ENCODE measurements at regions not wholly inside any gene's neighbourhood (a gene's known extent, or its start where the extent isn't known, plus 50 kb on each side); places are given as distances from the start of the nearest gene placed in this dataset.

DNA sequence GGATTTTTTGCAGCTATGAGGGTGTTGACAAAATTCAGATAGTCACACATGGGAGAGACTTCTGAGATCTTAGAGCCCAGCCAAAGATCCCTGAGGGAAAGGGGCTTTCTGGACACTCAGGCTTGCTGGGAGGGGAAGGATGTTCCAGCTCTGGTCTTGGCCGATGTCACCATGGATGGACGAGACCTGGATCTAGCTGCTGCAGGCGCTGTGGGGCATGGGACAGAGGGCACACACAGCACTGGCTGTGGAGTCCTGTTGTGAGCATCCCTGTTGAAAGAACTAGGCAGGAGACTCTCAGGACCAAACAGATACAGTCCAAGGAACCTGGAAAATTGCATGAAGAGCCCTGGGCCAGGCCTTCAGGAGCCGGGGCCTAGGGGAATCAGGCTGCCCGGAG is 80.1 kb upstream of the SDK2 start:
- DNase-seq (ENCODE audit: low spot score), result no peak

DNA sequence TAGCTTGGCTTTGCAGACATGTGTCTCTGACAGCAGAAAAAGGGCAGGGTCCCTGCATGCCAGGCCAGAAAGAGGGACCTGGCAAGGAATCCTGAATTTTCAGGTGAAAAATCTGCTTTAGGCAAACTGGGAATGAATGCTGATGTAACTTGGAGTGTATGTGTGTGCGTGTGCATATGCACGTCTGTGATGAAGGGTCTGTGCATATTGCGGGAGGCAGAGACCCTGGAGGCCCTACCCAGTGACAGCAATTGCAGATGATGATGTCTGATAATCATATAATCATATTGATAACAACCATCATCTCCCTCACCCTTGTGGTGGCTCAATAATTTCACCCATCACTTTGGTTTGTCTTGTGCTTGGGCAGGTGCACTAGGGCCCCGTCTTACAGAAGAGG is 80.7 kb upstream of the SDK2 start:
- DNase-seq (ENCODE audit: low spot score), result no peak

DNA sequence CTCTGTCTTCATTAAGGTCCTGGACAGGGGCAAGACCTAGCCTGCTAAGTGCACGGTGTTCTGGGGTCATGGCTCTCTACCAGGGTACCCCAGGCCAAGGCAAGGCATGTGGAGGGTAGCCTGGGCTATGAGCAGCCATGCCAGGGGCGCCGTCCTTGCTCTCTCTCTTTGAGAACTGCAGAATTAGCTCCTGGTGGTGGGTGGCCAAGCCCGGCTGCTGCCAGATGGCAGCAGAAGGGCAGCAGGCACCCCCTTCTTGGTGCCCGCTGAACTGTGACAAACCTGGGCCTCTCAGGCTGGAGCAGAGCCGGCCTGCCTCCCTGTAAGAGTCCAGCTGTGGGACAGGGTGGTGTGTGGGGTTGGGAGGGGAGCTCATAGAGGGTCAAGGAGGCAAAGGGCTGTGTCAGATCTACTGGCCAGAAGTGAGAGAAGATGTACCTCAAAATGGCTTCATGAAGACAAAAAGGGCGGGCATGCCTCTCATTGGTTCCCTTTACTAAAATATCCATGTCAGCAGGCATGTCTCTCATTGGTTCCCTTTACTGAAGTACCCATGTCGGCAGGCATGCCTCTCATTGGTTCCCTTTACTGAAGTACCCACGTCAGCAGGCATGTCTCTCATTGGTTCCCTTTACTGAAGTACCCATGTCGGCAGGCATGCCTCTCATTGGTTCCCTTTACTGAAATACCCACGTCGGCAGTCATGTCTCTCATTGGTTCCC is 81.7 kb upstream of the SDK2 start:
- DNase-seq (ENCODE audit: low spot score), result no peak

DNA sequence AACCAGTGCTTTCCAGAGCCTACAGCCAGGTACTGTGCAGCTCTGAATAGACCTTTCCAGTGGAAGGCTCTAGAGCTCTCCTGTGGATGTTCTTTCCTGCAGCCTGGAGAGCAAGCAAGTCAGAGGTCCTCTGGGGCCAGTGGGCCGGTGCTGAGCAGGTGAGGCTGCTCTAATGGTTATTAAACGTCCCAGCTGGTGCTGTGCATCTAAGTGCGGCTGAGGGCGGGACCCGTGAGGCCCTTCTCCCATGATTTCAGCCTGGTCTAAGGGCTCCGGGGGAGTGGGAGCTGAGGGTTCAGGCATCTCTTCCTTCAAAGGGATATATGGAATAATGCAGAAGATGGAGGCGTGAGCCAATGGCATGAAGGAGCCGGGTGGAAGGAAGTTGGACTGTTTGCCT is 83.7 kb upstream of the SDK2 start:
- DNase-seq (ENCODE audit: low spot score), result no peak

DNA sequence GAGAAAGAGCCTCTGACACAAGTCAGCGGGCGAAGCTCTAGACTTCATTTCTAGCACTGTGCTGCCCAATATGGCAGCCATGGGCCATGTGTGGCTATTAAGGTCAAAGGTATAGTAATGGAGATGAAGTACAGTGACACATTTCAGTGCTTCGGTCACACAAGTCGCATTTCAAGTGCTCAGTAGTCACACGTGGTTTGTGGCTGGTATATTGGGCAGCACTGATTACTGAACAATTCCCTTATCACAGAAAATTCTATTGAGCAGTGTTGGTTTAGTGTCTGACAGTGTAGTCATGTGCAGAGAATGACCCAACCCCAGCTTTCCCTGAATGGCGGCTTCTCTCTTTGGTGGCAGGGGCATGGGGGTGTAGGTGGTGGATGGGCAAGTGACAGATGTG is 84.9 kb upstream of the SDK2 start:
- no peak for DNase-seq (ENCODE audit: low spot score)

DNA sequence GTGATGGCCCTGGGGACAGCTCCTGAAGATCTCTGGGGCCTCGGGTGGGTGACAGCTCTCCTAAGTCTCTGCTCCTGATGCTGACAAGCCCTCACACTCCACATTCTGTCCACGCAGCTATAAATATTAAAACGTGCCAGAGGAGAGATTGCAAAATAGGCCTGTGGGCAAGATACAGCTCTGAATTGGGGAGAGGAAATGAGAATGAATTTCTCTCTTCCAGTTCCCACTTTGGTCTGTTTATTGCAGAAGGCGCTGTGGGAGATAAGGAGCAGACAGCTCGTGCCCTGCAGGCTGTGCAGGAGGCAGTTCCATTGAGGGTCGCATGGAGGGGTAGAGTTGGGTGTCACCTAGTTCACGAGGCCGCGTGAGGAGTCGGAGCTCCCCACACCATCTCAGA is 87.5 kb upstream of the SDK2 start:
- no peak for DNase-seq (ENCODE audit: low spot score)

DNA sequence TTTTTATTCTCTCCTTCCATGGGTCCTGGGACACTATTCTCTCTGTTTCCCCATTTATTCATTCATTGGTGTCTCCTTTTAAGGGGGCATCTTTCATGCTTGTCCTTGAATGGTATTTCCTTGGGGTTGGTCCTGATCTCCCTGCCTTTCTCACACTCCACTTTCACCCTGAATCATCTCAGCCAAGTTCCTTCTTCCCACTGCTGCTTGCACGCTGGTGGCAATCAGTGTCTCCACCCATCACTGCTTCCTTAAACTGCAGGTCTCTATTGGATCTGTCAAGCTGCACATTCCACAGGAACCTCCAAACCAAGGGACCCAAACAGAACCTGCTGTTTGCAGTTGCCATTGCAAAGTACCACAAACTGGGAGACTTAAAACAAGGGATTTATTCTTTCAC is 89.3 kb upstream of the SDK2 start:
- DNase-seq (ENCODE audit: low spot score), result no peak

DNA sequence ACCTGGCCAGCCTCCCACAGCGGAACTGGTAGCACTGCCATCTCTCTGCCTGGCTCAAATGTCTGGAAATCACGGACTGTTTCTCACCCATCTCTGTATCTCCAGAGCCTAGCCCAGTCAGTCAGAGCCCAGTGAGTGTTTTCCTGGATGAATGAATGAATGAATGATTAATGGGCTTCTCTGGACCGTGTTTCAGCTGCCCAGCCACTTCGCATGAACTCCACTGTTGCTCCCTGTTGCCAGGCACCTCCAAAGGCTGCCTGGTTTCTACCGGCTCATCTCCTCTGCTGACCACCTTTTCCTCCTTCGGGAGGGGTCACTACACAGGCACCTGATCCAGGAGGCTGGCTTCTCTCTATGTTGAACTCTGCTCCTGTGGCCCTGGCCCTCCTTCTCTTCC is 91.0 kb upstream of the SDK2 start:
- no peak for DNase-seq (ENCODE audit: low spot score)

DNA sequence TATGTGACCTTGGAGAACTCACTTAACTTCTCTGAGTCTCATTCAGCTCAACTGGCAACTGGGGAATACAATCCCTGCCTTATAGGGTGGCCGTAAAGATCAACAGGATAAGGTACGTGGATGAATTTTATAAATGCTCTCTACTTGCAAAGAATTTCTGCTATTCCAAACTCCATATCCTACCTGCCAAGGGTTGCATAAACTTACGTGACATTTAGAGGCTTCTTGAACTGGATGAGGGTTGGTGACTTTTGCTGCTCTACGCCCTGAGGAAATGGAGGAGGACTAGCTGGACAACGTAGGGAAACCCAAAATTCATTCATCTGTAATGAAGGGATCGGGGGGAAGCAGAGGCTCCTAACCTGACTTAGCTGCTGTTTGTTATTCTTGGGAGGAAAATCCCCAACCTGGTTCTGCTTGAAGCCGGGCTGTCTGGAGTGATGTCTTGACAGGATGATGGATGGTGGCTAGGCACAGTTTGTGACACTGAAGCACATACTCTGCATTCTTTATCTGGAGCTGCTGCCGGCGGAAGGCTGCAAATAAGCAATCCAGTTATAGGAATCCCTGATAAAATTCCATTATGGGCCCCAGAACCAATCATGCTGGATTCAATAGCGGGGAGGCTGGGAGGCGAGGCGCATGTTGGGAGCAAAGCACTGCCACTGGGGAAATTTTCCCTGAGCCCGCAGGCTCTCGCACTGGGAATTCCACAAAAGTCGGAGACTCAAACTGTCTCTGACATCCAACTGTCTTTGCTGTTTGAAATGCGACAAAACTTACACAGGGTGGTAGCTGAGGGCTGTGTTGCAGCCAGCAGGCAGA is 94.7 kb upstream of the SDK2 start:
- no peak for DNase-seq (ENCODE audit: low spot score)

DNA sequence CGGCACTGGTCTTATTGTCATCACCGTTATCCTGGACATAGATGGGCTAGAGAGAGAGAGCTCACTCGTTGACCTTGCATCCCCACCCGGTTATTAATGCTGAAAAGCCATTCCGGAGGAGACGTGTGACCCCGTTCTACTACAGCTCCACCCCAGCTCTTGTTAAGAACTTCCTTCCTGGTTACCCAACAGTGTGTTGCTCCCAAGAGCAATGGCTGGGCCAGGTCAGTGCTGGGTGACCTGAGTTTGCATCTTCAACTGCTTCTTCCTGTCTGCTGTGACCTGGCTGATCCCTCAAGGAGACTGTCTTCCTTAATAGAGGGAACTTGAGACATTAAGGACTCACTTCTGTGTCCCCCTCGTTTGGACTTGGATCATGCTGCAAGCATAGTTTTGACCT is 96.1 kb upstream of the SDK2 start:
- DNase-seq (ENCODE audit: low spot score), result no peak

DNA sequence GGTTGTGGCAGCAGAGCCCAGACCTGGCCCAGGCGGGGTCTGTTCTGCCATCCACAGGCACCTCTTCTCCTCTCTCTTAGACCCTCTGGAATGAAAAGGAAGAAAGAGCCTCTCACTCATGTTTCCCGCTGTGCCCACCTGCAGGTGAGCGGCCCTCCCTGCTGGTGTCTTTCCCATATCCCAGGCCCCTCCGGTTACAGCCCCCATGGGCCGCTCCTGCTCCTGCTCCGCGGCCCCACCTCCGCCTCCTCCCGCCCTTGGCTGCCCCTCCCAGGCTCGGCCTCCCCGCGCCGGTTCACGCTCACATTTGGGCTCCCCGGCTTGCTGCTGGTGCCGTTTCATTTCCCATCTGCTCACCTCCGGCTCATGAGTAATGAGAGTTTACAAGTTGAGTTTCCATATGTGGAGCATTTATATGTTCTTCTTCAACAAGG is 98.7 kb upstream of the SDK2 start:
- DNase-seq (ENCODE audit: low spot score), result no peak

DNA sequence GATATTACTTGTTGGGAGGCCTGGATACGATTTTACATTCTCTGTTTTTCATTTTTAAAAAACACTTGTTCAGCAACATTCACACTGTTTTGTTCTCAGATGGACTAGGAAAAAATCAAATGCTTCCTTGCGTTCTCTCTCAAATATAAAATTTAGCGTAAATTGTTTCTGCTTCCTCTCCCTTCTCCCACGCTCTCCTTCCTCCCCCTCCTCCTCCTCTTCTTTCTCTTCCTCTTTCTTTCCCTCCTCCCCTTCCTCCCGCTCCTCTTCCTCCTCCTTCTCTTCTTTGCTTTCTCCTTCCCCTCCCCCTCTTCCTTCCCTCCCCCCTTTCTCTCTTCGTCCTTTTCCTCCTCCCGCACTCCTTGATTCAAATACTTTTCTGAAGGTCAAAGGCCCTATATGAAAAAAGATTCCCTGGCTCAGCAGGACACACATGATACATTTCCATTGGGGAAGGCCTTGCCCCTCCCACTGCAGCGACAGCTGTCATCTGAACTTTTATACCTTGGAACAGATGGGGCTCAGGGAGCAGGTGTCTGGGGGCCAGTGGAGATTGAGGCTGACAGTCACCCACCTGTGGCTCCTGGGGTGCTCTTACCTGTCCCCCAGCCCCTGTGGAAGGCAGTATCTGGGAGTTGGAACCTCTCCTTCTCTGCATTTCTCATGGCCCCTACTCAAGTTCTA is 99.4 kb upstream of the SDK2 start:
- no peak for DNase-seq (ENCODE audit: low spot score)

DNA sequence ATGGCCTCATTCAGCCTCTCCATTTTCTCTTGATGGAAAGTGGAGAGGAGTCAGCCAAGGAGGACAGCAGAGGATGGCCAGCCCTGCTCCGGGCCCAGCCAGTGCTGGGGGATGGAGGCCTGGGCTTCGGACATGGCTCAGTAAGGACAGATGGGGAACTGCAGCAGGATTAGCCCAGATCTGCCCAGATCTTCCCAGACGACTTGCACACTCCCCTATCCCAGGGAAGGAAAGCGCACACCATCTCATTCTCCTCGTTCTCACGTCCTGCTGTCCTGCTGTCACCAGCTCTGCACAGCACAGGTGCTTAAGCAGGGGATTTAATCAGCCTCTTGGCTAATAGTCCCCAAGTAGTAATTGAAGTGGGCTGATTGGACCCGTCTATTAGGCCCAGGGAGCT is 100.2 kb upstream of the SDK2 start:
- no peak for DNase-seq (ENCODE audit: low spot score)

DNA sequence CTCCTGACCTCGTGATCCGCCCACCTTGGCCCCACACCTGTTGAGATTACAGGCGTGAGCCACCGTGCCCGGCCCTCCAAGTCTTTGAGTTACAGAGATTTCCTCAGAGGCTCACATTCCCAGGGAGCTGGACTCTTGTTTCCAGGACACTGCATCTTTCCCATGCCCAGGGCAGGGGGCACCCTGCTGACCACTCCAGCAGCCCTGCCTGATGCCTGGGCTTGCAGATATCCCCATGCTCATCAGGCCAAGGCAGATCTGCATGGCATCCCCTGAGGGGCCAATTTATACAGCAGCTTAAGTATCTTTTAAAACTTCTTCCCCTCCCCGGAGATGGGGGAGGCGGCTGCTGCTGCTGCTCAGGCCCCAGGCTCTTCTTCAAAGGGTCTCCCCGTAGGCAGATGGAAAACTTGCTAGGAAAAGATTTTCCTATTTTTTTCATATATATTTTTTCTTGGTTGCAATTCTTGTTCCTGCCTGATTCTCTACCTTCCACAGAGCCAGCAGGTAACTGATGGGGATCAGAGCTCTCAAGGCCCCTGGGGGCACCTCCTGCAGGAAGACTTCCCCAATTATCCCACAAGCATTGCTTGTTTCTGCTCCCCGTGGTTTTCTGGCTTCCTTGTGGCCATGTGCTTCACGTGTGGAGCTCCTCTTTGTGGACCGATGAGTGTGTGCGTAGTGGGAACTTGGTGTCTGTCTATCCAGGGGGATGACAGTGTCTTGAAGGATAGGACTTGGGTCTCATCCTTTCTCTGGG is 102.2 kb upstream of the SDK2 start:
- DNase-seq (ENCODE audit: low spot score), result no peak

DNA sequence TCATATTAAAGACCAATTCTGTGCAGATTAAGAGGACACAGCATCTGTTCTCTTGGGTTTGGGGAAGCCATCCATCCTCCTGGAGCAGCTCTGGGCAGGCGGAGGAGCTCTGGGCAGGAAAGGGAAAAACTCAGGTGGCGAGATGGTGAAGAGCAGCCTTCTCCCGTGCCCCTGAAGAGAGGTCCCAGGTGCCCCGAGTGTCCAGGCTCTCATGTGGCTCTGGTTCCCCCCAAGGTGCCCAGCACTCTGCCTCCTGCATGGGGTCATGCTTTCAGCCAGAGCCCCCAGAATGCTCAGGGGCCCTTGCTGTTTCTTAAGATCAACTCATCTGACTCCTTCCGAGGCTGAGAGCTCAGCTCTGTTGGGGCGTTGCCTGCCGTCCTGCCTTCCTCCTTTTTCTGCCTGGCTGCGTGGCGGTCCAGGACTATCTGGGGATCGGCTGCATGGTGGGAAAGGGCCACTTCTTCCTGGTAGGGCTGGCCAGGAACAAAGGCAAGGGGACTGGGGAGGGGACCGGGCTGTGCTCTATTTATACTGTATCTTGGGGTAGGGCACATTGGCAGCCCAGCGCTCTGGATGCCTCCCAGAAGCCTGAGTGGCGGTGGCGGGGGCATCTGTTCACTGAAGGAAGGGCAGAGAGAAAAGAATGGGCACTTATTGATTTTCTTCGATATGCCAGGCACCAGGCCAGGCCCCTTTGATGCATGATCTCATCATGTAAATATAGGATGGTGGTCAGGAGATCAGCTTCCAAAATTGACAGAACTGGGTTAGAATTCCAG is 103.2 kb upstream of the SDK2 start:
- no peak for DNase-seq (ENCODE audit: low spot score)

DNA sequence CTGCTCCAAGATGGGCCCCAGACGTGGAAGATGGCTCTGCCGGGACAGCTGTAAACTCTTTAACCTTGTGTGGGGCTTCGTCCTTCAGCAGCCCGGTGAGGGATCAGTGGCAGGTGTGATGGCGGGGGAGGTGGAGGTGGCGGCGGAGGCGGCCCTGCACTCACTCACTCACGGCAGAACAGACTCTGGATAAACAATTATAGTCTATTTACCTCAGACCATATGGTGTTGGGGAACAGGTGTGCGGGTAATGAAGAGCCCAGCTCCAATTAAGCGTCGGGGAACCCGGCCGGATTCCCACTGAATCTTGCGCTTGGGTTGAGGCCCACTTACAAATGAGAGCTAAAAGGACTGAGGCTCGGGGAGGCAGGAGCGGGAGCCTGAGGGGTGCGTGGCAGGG is 104.3 kb upstream of the SDK2 start:
- DNase-seq (ENCODE audit: low spot score), result no peak

DNA sequence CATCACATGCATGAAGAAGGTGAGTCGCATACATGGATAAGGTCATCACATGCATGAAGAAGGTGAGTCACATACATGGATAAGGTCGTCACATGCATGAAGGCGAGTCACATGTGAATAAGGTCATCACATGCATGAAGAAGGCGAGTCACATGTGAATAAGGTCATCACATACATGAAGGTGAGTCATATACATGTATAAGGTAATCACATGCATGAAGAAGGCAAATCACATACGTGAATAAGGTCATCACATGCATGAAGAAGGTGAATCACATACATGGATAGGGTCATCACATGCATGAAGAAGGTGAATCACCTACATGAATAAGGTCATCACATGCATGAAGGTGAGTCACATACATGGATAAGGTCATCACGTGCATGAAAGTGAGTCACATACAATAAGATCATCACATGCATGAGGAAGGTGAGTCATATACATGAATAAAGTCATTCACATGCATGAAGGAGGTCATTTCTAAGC is 105.1 kb upstream of the SDK2 start:
- DNase-seq (ENCODE audit: low spot score), result no peak

DNA sequence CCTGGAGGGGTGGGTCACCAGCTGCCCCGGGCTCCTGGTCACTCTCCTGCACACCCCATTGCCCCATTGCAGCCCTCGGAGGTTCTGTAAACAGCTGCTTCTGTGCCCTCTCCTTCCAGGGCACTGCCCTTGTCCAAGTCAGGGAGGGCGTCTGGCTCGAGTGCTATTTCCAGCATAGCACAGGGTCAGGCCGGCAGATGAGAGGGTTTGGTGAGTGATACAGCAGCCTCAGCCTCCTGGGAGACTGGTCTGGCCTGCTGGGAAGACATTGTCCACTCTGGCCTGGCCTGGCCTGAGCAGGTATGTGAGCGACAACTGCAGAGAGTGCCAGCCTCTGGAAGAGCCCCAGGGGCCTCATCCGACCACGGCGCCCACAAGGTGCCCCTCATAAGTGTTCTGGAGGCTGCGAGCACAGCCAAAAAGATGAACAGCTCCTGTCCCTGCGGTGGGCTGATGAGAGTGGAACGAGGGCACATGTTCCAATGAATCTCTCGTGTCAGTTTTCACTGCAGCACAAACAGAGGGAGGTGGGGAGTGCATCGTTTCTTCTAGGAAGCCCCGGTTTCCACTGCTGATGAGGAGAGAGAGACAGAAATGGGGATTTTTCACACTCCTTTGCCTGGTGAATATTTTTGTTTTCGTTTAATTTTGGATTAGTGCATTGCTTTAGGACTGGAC is 105.8 kb upstream of the SDK2 start:
- DNase-seq (ENCODE audit: low spot score), result no peak

DNA sequence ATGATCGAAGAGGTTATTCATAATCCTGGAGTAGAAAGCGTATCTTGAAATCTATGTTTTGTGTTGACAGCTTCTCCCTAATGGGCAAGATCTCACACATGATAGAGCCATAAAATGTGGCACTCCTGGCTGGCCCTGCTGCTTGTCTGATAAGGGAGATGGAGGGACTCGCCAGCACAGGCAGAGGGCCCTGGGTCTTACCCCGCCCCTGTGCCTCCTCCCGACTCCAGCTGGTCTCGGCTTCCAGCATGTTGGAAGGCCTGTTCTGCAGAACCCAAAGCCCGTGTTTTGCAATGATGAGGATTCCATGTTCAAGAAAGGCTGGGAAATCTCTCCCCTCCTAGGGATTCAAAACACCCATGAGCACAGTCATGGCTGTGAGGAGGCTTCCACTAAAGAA is 106.7 kb upstream of the SDK2 start:
- no peak for DNase-seq (ENCODE audit: low spot score)

DNA sequence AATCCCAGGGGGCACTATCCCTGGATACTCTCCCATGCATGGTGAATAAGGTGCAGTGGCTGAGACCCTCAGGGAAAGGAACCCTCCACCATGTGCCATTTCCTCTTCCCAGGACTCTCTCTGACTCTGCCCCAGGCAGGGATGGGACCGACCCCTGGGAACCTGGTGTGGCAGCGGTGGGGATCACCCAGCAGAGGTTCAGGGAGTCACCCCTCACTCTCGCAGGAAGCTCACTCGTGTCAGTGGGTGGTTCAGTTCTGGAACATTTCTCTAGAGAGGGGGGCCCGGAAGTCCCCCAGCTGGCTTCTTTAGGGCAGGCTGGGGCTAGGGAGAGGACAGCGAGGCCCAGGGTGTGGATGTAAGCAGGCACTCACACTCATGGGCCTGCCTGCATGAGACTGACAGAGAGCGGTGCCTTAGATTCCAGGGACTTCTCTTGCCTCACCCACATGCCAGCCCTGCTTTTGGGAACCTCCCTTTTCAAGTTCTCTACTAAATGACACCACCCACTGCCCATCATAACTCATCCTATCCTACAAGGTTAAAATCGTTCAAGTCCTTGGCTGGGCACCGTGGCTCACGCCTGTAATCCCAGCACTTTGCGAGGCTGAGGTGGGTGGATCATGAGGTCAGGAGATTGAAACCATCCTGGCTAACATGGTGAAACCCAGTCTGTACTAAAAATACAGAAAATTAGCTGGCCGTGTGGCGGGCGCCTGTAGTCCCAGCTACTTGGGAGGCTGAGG is 109.7 kb upstream of the SDK2 start:
- no peak for DNase-seq (ENCODE audit: low spot score)

Data from A172 (cell line).